GM03348 (cell line): ENCODE measurements at regions not wholly inside any gene's neighbourhood (a gene's known extent, or its start where the extent isn't known, plus 50 kb on each side); places are given as distances from the start of the nearest gene placed in this dataset.
"Not testable (repeated sequence)": the region's sequence is repeated elsewhere in the genome, so short reads cannot be mapped to it uniquely, and the experiment has no call there.

Source experiments
- DNase-seq: peaks from one replicate; pipeline ENCODE4 v3.0.0; 2012; ENCODE audit warnings: low spot score

- DNase-seq, result not testable (repeated sequence)
Observed at GRCh38 chr4:130772966-130773365, 1677.0 kb downstream of the C4orf33 start.

DNA sequence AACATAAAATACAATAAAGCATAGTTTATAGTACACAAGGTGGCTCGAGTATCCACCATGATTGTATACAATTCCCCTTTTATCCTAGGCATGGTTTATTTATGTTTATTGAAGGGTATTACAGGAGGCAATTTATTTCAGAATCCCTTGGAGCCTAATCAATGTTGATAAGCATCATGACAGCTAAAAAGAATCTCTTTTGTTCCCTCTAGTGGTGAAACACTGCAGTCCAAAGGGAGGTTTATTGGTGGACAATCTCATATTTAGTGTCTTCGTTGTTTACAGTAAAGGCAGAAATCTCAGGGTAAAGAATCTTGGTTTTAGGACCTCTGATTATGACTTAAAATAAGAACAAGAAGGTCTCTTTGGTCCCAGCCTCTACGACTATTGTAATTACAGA lies 1712.5 kb downstream of the C4orf33 start:
- DNase-seq, result peak; percentile 2

- no peak for DNase-seq
Observed at GRCh38 chr4:130812117-130812765, 1716.3 kb downstream of the C4orf33 start.

DNA sequence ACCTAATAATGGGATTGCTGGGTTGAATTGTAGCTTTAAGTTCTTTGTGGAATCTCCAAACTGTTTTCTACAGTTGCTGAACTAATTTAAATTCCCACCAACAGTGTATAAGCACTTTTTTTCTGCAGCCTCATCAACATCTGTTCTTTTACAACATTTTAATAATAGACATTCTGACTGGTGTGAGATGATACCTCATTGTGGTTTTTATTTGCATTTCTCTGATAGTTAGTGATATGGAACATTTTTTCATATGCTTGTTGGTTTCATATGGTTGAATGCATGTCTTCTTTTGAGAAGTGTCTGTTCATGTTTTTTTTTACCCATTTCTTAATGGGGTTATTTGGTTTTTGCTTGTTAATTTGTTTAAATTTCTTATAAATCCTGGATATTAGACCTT lies 1718.9 kb downstream of the C4orf33 start:
- no peak for DNase-seq

DNA sequence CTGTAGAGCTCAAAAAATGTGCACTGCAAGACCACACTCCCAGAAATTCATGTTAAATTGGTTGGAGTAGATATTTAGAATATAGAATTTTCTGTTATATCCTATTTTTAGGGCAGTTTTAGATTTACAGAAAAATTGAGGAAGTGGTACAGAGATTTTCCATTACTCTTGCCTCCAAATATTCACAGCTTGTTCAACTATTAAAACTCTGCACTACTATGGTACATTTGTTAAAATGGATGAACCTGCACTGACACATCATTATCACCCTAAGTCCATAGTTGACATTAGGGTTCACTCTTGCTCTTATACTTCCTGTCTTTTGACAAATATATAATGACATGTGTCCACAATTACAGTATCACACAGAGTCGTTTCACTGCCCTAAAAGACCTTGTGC lies 1724.5 kb downstream of the C4orf33 start:
- DNase-seq, result no peak

- no peak for DNase-seq
Observed at GRCh38 chr4:130825284-130825683, 1729.3 kb downstream of the C4orf33 start.

DNA sequence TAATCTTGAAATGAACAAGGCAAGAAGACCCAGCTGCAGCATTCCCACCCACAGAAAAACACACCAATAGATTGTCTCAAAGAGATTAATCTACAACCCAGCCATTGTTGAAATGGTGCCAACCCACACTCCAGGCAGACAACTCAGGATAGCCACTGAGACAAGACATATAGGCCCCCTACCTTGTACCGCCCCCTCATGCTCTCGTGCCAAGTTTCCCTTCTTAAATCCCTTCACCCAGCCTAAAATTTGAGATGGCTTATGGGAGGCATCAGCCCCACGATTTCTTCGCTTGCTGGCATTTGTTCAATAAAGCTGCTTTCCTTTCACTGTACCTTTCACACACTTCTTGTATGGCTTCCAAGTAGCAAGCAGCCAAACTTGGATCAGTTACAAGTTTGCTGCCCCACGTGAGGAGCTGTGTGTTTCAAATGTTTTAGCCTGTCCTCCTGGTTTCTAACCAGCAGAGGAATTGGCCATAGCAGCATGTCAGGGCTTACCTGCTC lies 1754.1 kb downstream of the C4orf33 start:
- no peak for DNase-seq

- no peak for DNase-seq
Observed at GRCh38 chr4:130851107-130851506, 1755.2 kb downstream of the C4orf33 start.

DNA sequence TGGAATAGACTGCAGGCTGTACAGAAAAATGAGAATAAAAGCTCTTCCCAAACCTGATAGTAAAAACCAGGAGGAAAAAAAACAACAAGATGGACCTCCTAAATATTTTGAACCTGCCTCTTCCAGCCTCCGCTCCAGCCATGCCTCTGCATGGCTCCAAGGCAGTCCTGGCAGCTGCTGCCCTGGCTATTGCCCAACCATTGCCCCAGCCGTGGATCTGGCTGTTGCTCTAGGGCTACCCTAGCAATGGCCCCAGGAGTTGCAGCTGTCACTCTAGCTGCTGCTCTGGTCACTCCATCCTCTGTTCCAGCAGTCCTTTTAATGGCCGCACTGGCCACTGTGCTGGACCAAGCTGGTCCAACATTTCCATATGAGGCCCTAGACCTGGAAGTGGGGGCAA lies 1756.0 kb downstream of the C4orf33 start:
- no peak for DNase-seq

- no peak for DNase-seq
Observed at GRCh38 chr4:130855533-130855932, 1759.6 kb downstream of the C4orf33 start.

- DNase-seq, result no peak
Observed at GRCh38 chr4:130859991-130860390, 1764.0 kb downstream of the C4orf33 start.

- no peak for DNase-seq
Observed at GRCh38 chr4:130896920-130897319, 1801.0 kb downstream of the C4orf33 start.

DNA sequence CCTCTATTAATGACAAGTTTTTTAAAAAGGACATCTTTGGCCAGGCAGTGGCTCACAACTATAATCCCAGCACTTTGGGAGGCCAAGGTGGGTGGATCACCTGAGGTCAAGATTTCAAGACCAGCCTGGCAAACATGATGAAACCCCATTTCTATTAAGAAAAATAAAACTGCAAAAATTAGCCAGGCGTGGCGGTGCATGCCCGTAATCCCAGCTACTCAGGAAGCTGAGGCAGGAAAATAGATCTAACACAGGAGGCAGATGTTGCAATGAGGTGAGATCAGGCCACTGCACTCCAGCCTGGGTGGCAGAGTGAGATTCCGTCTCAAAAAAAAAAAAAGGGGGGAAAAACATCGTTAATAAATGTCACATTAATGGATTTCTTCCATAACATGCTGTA lies 1805.4 kb downstream of the C4orf33 start:
- no peak for DNase-seq

- DNase-seq, result no peak
Observed at GRCh38 chr4:130922955-130923354, 1827.0 kb downstream of the C4orf33 start.

DNA sequence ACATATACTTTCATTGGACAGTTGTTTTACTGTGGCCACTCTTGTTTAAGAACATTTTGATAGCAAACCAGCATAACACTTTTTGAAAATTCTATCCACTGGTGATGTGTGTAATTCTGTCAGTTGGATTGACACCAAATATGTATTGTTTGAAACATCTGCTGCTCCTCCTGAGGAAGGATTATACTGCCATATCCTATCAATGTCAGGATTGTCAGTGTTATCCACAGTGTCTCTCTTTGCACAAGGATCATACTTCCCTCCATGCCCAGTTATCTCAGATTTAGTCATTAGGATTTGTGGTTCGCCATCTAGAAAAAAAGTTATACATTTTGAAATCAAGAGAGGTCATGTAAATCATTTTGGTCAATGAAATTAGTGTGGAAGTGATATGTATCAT lies 1859.6 kb downstream of the C4orf33 start:
- DNase-seq, result no peak

- no peak for DNase-seq
Observed at GRCh38 chr4:130985371-130985770, 1889.4 kb downstream of the C4orf33 start.

DNA sequence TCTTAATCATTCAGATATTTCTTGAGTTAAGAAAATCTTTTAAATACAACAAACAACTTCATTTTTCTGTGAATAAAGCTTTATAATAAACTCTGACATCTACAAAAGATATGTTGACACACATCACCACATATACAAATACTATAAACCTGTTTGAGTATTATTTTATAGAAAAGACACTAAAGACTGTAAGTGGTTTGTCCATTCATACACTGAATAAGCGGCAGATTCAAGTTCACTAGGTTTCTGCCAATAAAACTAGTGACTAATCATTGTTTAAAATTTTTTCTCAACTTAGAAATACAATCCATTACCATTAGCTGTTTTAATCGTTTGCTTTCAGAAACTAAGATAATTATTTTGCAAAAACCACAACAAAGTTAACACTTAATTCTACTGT lies 1900.0 kb downstream of the C4orf33 start:
- no peak for DNase-seq

GRCh38 chr4:131001371-131001770 lies 1905.4 kb downstream of the C4orf33 start:
- no peak for DNase-seq

DNA sequence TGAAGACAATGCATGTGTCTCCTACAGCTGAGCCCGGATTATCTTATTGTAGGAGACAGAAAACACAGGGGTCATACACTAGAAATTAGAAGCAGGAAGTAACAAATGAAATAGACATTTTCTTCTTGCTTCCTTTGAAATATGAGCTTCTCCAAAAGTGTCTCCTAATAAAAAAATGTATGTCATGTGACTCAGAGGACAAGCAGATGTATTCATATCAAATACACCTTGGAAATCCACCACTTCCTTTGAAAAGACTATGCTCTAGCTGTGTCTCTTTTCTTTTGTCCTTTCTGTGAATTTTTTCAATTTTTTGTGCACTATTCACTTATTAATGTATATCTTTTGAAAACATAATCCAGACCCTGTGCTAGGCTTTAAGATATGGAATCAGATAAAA lies 1906.2 kb downstream of the C4orf33 start:
- DNase-seq, result no peak

GRCh38 chr4:131006388-131006787 lies 1910.4 kb downstream of the C4orf33 start:
- DNase-seq, result no peak

- DNase-seq, result not testable (repeated sequence)
Observed at GRCh38 chr4:131011961-131012360, 1916.0 kb downstream of the C4orf33 start.

DNA sequence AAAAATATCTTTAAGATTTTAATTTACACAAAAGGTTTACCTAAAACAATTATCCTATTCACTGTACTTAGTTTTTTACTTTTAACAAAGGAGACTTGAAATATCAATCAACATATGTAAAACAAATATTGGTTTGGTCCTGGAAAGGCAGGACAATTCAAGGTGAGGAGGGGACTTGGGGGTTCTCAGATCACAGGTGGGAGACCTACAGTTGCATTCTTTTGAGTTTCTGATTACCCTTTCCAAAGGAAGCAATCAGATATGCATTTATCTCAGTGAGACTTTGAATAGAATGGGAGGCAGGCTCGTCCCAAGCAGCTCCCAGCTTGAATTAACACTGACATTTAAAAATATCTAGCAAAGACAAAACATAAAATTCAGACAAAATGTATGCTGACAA lies 1917.3 kb downstream of the C4orf33 start:
- DNase-seq, result no peak

- DNase-seq, result no peak
Observed at GRCh38 chr4:131026771-131027170, 1930.8 kb downstream of the C4orf33 start.

DNA sequence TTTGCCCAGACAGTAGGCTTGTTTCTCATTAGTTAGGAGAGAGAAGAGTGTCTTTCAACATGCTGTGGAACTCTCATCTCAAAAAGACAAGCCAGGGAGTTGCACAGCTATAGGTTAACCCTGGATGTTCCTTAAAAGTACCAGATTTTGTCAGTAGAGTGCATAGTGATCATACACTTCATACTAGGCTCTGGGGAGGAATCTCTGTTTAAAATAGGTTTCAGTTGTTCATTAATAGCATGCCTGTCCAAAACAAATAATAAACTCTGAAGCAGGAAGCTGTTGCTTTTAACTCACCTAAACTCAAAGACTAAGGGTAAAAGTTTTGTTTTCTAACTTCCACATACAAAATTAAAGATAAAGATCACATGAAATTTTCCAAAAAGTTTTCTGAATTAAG lies 1948.4 kb downstream of the C4orf33 start:
- no peak for DNase-seq
